HG02870 (cell line): ENCODE measurements at regions not wholly inside any gene's neighbourhood (a gene's known extent, or its start where the extent isn't known, plus 50 kb on each side); places are given as distances from the start of the nearest gene placed in this dataset.
"Not testable (repeated sequence)": the region's sequence is repeated elsewhere in the genome, so short reads cannot be mapped to it uniquely, and the experiment has no call there.

Source experiments
- ATAC-seq: cut with Tn5 transposase; IDR thresholded peaks from one replicate; pipeline ENCODE4 v1.9.1; 2021; ENCODE audit warnings: mild to moderate bottlenecking, moderate library complexity; ENCODE audit not compliant: unreplicated experiment

DNA sequence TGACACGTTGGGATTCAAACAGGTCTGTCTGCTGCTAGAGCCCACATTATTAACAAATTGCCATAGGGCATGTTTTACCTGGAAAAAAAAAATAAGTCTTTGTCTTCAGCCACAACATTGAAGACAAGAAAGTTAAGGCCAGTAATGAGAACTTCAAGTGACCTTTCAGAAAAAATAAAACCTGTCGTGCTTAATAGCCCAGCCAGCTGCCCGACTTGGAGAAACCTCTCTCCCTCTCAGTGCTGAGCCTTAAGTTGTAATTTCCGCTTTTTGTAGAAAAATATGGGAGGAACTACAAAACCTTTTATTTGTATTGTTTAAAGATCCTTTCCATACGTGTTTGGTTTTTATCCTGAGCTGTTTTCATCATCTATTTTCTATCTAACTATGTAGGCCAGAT is 454.3 kb upstream of the SLITRK6 start:
- ATAC-seq: not testable (repeated sequence)

DNA sequence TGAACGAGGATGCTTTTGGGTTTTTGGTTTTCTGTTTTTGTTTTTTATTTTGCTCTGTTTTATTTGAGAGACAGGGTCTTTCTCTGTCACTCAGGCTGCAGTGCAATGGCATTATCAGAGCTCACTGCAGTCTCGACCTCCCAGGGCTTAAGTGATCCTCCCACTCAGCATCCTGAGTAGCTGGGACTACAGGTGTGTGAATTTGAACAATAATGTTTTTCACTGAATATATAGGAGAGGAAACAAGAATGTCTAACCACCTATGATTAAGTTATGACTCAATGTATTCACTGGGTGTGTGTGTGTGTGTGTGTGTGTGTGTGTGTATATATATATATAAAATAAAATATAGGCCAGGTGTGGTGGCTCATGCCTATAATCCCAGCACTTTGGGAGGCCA is 456.6 kb upstream of the SLITRK6 start:
- not testable (repeated sequence) for ATAC-seq

GRCh38 chr13:86269511-86269910 is 470.3 kb upstream of the SLITRK6 start:
- ATAC-seq: no peak

DNA sequence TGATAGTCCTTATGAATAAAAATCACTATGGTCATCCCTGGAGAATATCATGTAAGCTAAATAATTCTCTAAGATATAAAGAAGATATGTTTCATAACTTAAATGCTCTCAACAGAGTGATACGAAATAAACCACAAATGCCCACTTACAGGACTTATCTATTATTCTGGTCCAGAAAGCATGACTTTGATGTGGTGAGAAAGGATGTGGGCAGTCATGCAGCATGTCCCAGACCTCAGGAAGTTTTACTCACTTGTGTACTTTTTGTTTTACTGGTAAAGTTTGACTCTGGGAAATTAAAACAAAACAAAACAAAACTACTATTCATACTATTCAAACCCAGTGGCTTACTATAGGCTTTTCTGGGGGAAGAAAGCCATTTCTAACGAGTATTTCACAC is 483.2 kb upstream of the SLITRK6 start:
- ATAC-seq: peak; percentile 54

DNA sequence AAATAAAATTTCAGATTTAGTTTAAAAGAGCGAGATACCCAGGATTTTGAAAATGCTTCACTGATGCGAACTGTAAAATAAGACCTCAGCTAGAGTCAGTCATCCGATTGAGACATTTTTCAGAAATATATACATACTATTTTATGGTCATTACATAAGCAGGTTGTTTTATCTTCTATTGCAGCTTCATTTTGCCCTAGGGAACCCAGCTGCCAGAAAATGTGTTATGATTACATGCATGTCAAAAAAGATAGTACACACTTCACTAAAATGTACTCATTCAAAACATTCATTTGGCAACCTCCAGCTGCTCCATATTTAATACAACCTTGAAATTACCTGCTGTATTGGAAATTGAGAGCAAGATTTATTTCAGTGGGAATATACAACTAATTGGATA is 483.8 kb upstream of the SLITRK6 start:
- no peak for ATAC-seq

- no peak for ATAC-seq
Observed at GRCh38 chr13:86298725-86299124, 499.5 kb upstream of the SLITRK6 start.

- no peak for ATAC-seq
Observed at GRCh38 chr13:86299128-86299527, 499.9 kb upstream of the SLITRK6 start.

- ATAC-seq: no peak
Observed at GRCh38 chr13:86309881-86310280, 510.7 kb upstream of the SLITRK6 start.

DNA sequence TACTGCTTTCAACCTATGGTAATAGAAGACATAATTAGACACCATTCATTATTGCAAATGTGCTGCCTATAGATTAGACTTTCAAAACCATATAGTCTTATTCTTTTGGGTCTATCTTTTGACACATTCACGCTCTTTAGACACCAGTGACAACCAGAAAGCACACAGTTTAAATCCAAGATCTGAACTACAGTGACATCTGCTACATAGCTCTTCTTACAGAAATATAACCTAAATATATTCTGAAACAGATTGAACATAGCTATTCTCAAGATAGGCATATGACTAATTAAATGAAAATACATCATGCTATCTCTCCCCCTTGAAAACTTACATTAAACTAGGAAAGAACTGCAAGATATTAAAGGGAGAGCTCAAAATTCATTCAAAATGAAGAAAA is 514.2 kb upstream of the SLITRK6 start:
- no peak for ATAC-seq

DNA sequence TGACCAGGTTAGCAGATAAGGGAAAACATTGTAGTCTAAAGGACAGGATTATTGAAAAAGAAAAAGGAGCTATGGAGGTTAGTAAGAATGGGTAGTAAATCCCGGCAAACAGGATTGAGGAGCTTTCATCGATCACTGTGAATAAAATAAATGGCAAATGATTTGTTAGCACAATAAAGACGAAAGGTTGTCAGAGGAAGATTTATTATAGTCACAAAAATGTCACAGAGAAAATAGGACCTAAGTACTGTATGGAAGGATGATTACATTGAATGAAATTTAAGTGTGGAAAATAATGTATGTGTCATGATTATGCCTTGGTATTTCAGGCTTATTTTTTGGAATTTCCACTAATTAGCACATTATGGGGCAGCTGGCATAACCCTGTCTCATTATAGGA is 519.2 kb upstream of the SLITRK6 start:
- ATAC-seq: no peak

- ATAC-seq: no peak
Observed at GRCh38 chr13:86324191-86324590, 525.0 kb upstream of the SLITRK6 start.

- ATAC-seq: no peak
Observed at GRCh38 chr13:86355301-86355700, 556.1 kb upstream of the SLITRK6 start.

DNA sequence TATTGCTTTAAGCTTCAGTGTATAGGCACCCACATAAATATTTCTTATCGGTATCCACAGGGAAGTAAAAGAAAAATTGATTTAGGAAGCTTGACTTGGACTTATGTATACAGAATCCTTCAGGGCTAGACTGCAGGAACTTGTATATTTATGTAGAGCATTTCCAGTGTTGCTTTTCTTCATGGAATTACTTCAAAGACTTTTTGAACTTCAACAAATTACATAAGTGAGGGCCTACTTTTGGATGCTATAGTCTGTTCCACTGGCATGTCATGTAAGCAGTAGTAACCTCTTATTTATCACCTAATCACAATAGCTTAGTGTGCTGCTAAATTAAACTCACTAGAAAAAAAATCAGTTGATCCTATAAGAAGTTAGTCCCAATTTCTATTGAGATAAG is 557.9 kb upstream of the SLITRK6 start:
- no peak for ATAC-seq

- ATAC-seq: not testable (repeated sequence)
Observed at GRCh38 chr13:86363749-86364148, 564.5 kb upstream of the SLITRK6 start.

DNA sequence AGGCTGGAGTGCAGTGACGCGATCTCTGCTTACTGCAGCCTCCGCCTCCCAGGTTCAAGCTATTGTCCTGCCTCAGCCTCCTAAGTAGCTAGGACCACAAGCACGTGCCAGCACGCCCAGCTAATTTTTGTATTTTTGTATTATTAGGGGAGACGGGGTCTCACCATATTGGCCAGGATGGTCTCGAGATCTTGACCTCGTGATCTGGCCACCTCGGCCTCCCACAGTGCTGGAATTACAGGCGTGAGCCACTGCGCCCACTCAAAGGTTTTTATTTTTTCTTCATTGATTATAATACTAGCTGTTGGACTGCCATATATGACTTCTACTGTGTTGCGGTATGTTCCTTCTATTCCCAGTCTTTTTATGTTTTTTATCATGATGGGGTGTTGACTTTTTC is 569.7 kb upstream of the SLITRK6 start:
- ATAC-seq: no peak

DNA sequence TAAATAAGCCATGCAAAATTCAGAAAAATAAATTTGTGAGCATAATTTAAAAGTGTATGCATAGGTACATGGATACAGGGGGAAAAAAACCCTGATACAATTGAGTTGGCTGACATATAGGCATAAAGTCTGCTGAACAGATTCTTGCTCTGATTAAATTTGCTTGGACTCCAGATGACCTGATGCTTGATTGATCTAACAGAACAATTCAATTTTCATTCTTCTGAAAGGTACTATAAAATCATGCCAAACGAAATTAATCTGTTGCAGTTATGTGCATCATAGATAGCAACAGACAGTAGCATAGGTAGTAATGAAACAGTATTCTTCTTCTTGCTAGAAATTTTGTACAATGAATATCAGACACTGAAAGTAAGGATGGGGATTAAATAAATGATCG is 578.2 kb upstream of the SLITRK6 start:
- ATAC-seq: no peak

- ATAC-seq: no peak
Observed at GRCh38 chr13:86378628-86379027, 579.4 kb upstream of the SLITRK6 start.

DNA sequence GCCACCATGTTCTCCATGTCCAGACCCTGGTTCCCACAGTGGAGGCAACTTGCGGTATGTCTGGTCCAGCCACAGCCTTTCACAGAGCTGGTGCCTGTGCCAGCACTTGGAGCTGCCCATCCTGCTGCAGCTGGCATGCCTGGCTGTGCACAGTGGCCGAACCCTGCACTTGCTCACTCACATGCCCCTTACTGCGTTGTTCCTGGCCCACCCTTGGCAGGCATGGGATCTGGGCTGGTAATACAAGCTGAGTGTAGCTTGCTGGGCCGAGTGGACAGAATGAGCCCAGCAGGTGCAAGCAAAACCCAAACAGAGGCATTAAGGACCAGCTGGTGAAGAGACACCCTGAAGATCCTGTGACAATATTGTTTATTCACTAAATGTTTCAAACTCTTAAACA is 583.9 kb upstream of the SLITRK6 start:
- no peak for ATAC-seq

GRCh38 chr13:86383561-86383960 is 584.3 kb upstream of the SLITRK6 start:
- ATAC-seq: no peak

- no peak for ATAC-seq
Observed at GRCh38 chr13:86397635-86398034, 598.4 kb upstream of the SLITRK6 start.

- ATAC-seq: no peak
Observed at GRCh38 chr13:86399572-86399971, 600.4 kb upstream of the SLITRK6 start.

- no peak for ATAC-seq
Observed at GRCh38 chr13:86402500-86402899, 603.3 kb upstream of the SLITRK6 start.

- no peak for ATAC-seq
Observed at GRCh38 chr13:86403181-86403580, 604.0 kb upstream of the SLITRK6 start.
